SK-N-SH treated with all-trans-retinoic acid at 6 μM for 48 hours (cell line): ENCODE measurements at regions not wholly inside any gene's neighbourhood (a gene's known extent, or its start where the extent isn't known, plus 50 kb on each side); places are given as distances from the start of the nearest gene placed in this dataset.
"Not testable (repeated sequence)": the region's sequence is repeated elsewhere in the genome, so short reads cannot be mapped to it uniquely, and the experiment has no call there.

Source experiments
- ARNTL ChIP-seq: fragments of 450-650 bp; formaldehyde crosslinking; IDR thresholded peaks from 2 replicates; pipeline ENCODE4 v1.5.0; 2020; ENCODE audit warnings: low read depth, mild to moderate bottlenecking, moderate library complexity, borderline replicate concordance
- BACH2 ChIP-seq: fragments of 250-450 bp; sonication (Bioruptor Pico); IDR thresholded peaks from 2 replicates; pipeline ENCODE4 v1.9.0; 2021; ENCODE audit warnings: mild to moderate bottlenecking, borderline replicate concordance
- CSDC2 ChIP-seq: fragments of 250-450 bp; sonication (Bioruptor Pico); IDR thresholded peaks from 2 replicates; pipeline ENCODE4 v1.5.0; 2020; ENCODE audit warnings: mild to moderate bottlenecking, moderate library complexity
- ESRRG ChIP-seq: fragments of 250-450 bp; sonication (Bioruptor Pico); IDR thresholded peaks from 2 replicates; pipeline ENCODE4 v1.6.1; 2021; ENCODE audit warnings: mild to moderate bottlenecking
- PATZ1 ChIP-seq: fragments of 250-450 bp; sonication (Bioruptor Pico); IDR thresholded peaks from 2 replicates; pipeline ENCODE4 v1.8.0; 2020; ENCODE audit warnings: mild to moderate bottlenecking, moderate library complexity, borderline replicate concordance
- RARB ChIP-seq: fragments of 250-450 bp; sonication (Bioruptor Pico); IDR thresholded peaks from 2 replicates; pipeline ENCODE4 v1.8.0; 2021; ENCODE audit warnings: mild to moderate bottlenecking, moderate library complexity
- ZFP3 ChIP-seq: fragments of 250-450 bp; sonication (Bioruptor Pico); IDR thresholded peaks from 2 replicates; pipeline ENCODE4 v1.5.0; 2020; ENCODE audit warnings: mild to moderate bottlenecking, moderate library complexity
- ZNF565 ChIP-seq: fragments of 450-650 bp; formaldehyde crosslinking; conservative IDR thresholded peaks from 2 replicates; pipeline ENCODE4 v1.5.0; 2020; ENCODE audit warnings: low read depth, mild to moderate bottlenecking, moderate library complexity
- TF ChIP-seq, protein P1 (sequence below): fragments of 250-450 bp; sonication (Bioruptor Pico); IDR thresholded peaks from 2 replicates; pipeline ENCODE4 v1.5.1; 2020; ENCODE audit warnings: low read depth, mild to moderate bottlenecking, moderate library complexity
- TF ChIP-seq, protein P2 (sequence below): fragments of 250-450 bp; sonication (Bioruptor Pico); IDR thresholded peaks from 2 replicates; pipeline ENCODE4 v1.5.1; 2021; ENCODE audit warnings: mild to moderate bottlenecking, moderate library complexity

- TF ChIP-seq CSDC2; PATZ1 (CRISPR knock-in tag); ZNF565 (CRISPR knock-in tag); ESRRG (CRISPR knock-in tag); BACH2 (CRISPR knock-in tag); ZFP3 (CRISPR knock-in tag); ARNTL; RARB (CRISPR knock-in tag): not testable (repeated sequence)
- TF ChIP-seq, protein P1, sequence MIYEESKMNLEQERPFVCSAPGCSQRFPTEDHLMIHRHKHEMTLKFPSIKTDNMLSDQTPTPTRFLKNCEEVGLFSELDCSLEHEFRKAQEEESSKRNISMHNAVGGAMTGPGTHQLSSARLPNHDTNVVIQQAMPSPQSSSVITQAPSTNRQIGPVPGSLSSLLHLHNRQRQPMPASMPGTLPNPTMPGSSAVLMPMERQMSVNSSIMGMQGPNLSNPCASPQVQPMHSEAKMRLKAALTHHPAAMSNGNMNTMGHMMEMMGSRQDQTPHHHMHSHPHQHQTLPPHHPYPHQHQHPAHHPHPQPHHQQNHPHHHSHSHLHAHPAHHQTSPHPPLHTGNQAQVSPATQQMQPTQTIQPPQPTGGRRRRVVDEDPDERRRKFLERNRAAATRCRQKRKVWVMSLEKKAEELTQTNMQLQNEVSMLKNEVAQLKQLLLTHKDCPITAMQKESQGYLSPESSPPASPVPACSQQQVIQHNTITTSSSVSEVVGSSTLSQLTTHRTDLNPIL = not testable (repeated sequence)
- TF ChIP-seq, protein P2, sequence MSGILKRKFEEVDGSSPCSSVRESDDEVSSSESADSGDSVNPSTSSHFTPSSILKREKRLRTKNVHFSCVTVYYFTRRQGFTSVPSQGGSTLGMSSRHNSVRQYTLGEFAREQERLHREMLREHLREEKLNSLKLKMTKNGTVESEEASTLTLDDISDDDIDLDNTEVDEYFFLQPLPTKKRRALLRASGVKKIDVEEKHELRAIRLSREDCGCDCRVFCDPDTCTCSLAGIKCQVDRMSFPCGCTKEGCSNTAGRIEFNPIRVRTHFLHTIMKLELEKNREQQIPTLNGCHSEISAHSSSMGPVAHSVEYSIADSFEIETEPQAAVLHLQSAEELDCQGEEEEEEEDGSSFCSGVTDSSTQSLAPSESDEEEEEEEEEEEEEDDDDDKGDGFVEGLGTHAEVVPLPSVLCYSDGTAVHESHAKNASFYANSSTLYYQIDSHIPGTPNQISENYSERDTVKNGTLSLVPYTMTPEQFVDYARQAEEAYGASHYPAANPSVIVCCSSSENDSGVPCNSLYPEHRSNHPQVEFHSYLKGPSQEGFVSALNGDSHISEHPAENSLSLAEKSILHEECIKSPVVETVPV (CRISPR knock-in tag) = not testable (repeated sequence)
These were observed 65.8 kb upstream of the NOX4 start for GRCh38 chr11:89556731-89557707.
